BJ (cell line): ENCODE measurements at regions not wholly inside any gene's neighbourhood (a gene's known extent, or its start where the extent isn't known, plus 50 kb on each side); places are given as distances from the start of the nearest gene placed in this dataset.

ENCODE experiments used
- CTCF ChIA-PET: fragments of 350-600 bp; formaldehyde crosslinking; extraction: SDS; loops from one replicate; lab custom pipeline; 2021; ENCODE audit warnings: antibody characterized with exemption, inconsistent platforms; lab: Yijun Ruan, JAX
- POLR2A ChIA-PET: fragments of 300-600 bp; sonication (Branson Sonifier 250); formaldehyde crosslinking; extraction: SDS; loops from one replicate; lab custom pipeline; 2021; ENCODE audit warnings: antibody characterized with exemption; lab: Charles Lee
- DNase-seq: peaks from one replicate; pipeline ENCODE4 v3.0.0-alpha.2; 2011; ENCODE audit warnings: low read depth
- H3K27me3 ChIP-seq: 2 replicates; pipeline ENCODE4 v1.6.0; 2011; ENCODE audit warnings: low read length; ENCODE audit not compliant: control insufficient read depth, insufficient read depth
- H3K36me3 ChIP-seq: 2 replicates; pipeline ENCODE4 v1.5.1; 2011; ENCODE audit warnings: low read length; ENCODE audit not compliant: control insufficient read depth, insufficient read depth
- H3K4me3 ChIP-seq: 2 replicates; pipeline ENCODE4 v1.5.1; 2011; ENCODE audit warnings: low read depth, mild to moderate bottlenecking, control low read depth, low read length
- TF ChIP-seq, protein P1 (sequence below): IDR thresholded peaks from 2 replicates; pipeline ENCODE4 v1.5.1; 2011; ENCODE audit warnings: low read depth, mild to moderate bottlenecking, control low read depth, inconsistent platforms, low read length, moderate library complexity; ENCODE audit not compliant: insufficient read depth

DNA sequence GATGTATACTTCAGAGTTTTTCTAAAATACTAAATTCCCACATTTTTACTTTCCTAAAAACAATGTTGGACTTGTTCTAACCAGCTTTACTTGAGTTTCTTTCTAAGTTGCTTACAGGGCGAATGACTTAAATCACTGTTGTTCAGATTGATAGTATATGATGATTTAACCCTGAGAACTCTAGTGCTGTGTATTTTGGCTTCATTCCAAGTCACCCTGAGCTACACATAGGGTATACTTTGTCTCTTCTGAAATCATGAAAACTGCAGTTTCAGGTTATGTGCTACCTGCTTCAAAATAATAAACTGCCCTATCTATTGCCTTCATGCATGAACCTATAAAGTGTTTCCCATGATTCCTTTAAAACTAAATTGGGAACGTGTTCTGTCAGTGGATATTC is 162.5 kb upstream of the PDE3A start:
- no peak for DNase-seq
- Histone ChIP-seq H3K4me3 (no peak overlapping the region), H3K27me3 (no peaks in the 10 kb centered on the region), H3K36me3 (no peaks in the 10 kb centered on the region)
- ChIA-PET POLR2A (no interaction called here), CTCF (no interaction called here)
- TF ChIP-seq, protein P1, sequence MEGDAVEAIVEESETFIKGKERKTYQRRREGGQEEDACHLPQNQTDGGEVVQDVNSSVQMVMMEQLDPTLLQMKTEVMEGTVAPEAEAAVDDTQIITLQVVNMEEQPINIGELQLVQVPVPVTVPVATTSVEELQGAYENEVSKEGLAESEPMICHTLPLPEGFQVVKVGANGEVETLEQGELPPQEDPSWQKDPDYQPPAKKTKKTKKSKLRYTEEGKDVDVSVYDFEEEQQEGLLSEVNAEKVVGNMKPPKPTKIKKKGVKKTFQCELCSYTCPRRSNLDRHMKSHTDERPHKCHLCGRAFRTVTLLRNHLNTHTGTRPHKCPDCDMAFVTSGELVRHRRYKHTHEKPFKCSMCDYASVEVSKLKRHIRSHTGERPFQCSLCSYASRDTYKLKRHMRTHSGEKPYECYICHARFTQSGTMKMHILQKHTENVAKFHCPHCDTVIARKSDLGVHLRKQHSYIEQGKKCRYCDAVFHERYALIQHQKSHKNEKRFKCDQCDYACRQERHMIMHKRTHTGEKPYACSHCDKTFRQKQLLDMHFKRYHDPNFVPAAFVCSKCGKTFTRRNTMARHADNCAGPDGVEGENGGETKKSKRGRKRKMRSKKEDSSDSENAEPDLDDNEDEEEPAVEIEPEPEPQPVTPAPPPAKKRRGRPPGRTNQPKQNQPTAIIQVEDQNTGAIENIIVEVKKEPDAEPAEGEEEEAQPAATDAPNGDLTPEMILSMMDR, result no peak

- Histone ChIP-seq H3K36me3 (no peaks in the 10 kb centered on the region), H3K27me3 (no peaks in the 10 kb centered on the region), H3K4me3 (no peak overlapping the region)
- TF ChIP-seq, protein P1, result no peak
- CTCF ChIA-PET, result no interaction called here
- DNase-seq, result no peak
- POLR2A ChIA-PET, result no interaction called here
These were observed 161.9 kb upstream of the PDE3A start for GRCh38 chr12:20206410-20206809.

GRCh38 chr12:20210621-20211215 is 157.6 kb upstream of the PDE3A start:
- H3K36me3 ChIP-seq, result no peaks in the 10 kb centered on the region
- no peak overlapping the region for H3K4me3 ChIP-seq
- POLR2A ChIA-PET, result interaction anchor here (0.7 kb wide), 1 partner anchor 228 kb away, joined by 3 read pairs; no protein-coding TSS in a partner anchor
- TF ChIP-seq, protein P1, result no peak
- DNase-seq, result no peak
- no peaks in the 10 kb centered on the region for H3K27me3 ChIP-seq
- CTCF ChIA-PET, result interaction anchor here (0.6 to 0.7 kb wide), 2 partner anchors 13 to 79 kb away, joined by 3 read pairs; no protein-coding TSS in a partner anchor

GRCh38 chr12:20211541-20211940 is 156.8 kb upstream of the PDE3A start:
- POLR2A ChIA-PET, result no interaction called here
- Histone ChIP-seq H3K4me3 (no peak overlapping the region), H3K36me3 (no peaks in the 10 kb centered on the region), H3K27me3 (no peaks in the 10 kb centered on the region)
- CTCF ChIA-PET, result no interaction called here
- DNase-seq, result no peak
- TF ChIP-seq, protein P1, result no peak

- DNase-seq, result no peak
- TF ChIP-seq, protein P1, result no peak
- H3K27me3 ChIP-seq, result no peaks in the 10 kb centered on the region
- POLR2A ChIA-PET, result no interaction called here
- no peak overlapping the region for H3K4me3 ChIP-seq
- no peaks in the 10 kb centered on the region for H3K36me3 ChIP-seq
- CTCF ChIA-PET, result no interaction called here
These were observed 156.3 kb upstream of the PDE3A start for GRCh38 chr12:20211981-20212421.
